GM12878 (cell line): ENCODE measurements at regions not wholly inside any gene's neighbourhood (a gene's known extent, or its start where the extent isn't known, plus 50 kb on each side); places are given as distances from the start of the nearest gene placed in this dataset.

Experiments
- EP300 ChIP-seq, 2 experiments: fragments of 150-350 bp in 1 of 2; IDR thresholded peaks; 2 replicates each; pipeline ENCODE4 v1.6.1; 2011 to 2012; ENCODE audit warnings: low read depth in 2 of 2, low read length in 2 of 2, borderline replicate concordance in 1 of 2, improper control_type of control experiment in 1 of 2, inconsistent platforms in 1 of 2; ENCODE audit not compliant: control insufficient read depth in 1 of 2
- FOXK2 ChIP-seq: fragments of 450-650 bp; IDR thresholded peaks from 2 replicates; pipeline ENCODE4 v1.6.1; 2017; ENCODE audit warnings: mild to moderate bottlenecking, moderate library complexity
- JUNB ChIP-seq: IDR thresholded peaks from 2 replicates; pipeline ENCODE4 v1.6.1; 2016; ENCODE audit warnings: antibody characterized with exemption, mild to moderate bottlenecking
- NFIC ChIP-seq: IDR thresholded peaks from 2 replicates; pipeline ENCODE4 v1.6.1; 2012; ENCODE audit warnings: low read depth, mild to moderate bottlenecking, inconsistent platforms, low read length, moderate library complexity
- POLR2A ChIP-seq: IDR thresholded peaks from 2 replicates; pipeline ENCODE4 v1.6.1; 2011; ENCODE audit warnings: low read depth, mild to moderate bottlenecking, low read length
- POLR2AphosphoS5 ChIP-seq: IDR thresholded peaks from 2 replicates; pipeline ENCODE4 v1.6.1; 2011; ENCODE audit warnings: mild to moderate bottlenecking, low read length, inconsistent platforms
- SMC3 ChIP-seq: IDR thresholded peaks from 2 replicates; pipeline ENCODE4 v1.6.1; 2011; ENCODE audit warnings: low read length, improper control_type of control experiment, borderline replicate concordance
- TF ChIP-seq, protein P1 (sequence below): IDR thresholded peaks from 2 replicates; pipeline ENCODE4 v1.6.1; 2011; ENCODE audit warnings: mild to moderate bottlenecking, low read depth, low read length, moderate library complexity; ENCODE audit not compliant: insufficient replicate concordance
- TF ChIP-seq, protein P2 (sequence below): fragments of 150-350 bp; IDR thresholded peaks from 2 replicates; pipeline ENCODE4 v1.6.1; 2016; ENCODE audit warnings: low read depth, low read length
- TF ChIP-seq, protein P3 (sequence below), 3 experiments: IDR thresholded peaks in 2 of 3; conservative IDR thresholded peaks in 1 of 3; 2 replicates each; pipeline ENCODE4 v1.5.1; 2011; ENCODE audit warnings: low read depth in 3 of 3, low read length in 3 of 3, mild to moderate bottlenecking in 3 of 3, control low read depth in 2 of 3, moderate library complexity in 2 of 3, inconsistent platforms in 1 of 3, mixed read lengths in 1 of 3; ENCODE audit not compliant: control insufficient read depth in 2 of 3, insufficient read depth in 1 of 3; ENCODE audit errors: extremely low read depth in 1 of 3
- TF ChIP-seq, protein P4 (sequence below): IDR thresholded peaks from 2 replicates; pipeline ENCODE4 v1.6.1; 2011; ENCODE audit warnings: borderline replicate concordance, low read depth, mild to moderate bottlenecking, moderate library complexity, low read length; ENCODE audit not compliant: insufficient read depth, poor library complexity, severe bottlenecking

DNA sequence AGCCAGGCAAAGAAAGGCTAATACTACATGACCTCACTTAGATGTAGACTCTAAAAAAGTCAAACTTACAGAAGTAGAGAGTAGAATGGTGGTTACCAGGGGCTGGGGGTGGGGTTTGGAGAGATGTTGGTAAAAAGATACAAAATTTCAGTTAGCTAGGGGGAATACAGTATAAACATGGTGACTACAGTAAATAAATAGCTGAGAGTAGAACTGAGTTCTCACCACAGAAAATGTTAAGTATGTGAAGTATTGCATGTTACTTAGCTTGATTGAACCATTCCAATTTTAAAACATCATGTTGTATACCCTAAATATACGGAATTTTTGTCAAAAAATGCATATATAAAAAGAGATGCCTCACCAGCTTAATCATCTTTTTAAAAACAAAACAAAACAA is 67.5 kb upstream of the DOCK9 start:
- TF ChIP-seq POLR2A (no peak), EP300 (IDR thresholded peaks at IDR 0.05; ENCODE audit: borderline replicate concordance in 1 of 2, control insufficient read depth in 1 of 2, low read depth in 2 of 2, low read length in 2 of 2) (no peak), NFIC (no peak), JUNB (no peak), SMC3 (no peak), POLR2AphosphoS5 (no peak), FOXK2 (no peak)
- TF ChIP-seq, protein P1, sequence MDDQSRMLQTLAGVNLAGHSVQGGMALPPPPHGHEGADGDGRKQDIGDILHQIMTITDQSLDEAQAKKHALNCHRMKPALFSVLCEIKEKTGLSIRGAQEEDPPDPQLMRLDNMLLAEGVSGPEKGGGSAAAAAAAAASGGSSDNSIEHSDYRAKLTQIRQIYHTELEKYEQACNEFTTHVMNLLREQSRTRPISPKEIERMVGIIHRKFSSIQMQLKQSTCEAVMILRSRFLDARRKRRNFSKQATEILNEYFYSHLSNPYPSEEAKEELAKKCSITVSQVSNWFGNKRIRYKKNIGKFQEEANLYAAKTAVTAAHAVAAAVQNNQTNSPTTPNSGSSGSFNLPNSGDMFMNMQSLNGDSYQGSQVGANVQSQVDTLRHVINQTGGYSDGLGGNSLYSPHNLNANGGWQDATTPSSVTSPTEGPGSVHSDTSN = no peak
- TF ChIP-seq, protein P2, sequence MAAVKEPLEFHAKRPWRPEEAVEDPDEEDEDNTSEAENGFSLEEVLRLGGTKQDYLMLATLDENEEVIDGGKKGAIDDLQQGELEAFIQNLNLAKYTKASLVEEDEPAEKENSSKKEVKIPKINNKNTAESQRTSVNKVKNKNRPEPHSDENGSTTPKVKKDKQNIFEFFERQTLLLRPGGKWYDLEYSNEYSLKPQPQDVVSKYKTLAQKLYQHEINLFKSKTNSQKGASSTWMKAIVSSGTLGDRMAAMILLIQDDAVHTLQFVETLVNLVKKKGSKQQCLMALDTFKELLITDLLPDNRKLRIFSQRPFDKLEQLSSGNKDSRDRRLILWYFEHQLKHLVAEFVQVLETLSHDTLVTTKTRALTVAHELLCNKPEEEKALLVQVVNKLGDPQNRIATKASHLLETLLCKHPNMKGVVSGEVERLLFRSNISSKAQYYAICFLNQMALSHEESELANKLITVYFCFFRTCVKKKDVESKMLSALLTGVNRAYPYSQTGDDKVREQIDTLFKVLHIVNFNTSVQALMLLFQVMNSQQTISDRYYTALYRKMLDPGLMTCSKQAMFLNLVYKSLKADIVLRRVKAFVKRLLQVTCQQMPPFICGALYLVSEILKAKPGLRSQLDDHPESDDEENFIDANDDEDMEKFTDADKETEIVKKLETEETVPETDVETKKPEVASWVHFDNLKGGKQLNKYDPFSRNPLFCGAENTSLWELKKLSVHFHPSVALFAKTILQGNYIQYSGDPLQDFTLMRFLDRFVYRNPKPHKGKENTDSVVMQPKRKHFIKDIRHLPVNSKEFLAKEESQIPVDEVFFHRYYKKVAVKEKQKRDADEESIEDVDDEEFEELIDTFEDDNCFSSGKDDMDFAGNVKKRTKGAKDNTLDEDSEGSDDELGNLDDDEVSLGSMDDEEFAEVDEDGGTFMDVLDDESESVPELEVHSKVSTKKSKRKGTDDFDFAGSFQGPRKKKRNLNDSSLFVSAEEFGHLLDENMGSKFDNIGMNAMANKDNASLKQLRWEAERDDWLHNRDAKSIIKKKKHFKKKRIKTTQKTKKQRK = no peak
- TF ChIP-seq, protein P3, sequence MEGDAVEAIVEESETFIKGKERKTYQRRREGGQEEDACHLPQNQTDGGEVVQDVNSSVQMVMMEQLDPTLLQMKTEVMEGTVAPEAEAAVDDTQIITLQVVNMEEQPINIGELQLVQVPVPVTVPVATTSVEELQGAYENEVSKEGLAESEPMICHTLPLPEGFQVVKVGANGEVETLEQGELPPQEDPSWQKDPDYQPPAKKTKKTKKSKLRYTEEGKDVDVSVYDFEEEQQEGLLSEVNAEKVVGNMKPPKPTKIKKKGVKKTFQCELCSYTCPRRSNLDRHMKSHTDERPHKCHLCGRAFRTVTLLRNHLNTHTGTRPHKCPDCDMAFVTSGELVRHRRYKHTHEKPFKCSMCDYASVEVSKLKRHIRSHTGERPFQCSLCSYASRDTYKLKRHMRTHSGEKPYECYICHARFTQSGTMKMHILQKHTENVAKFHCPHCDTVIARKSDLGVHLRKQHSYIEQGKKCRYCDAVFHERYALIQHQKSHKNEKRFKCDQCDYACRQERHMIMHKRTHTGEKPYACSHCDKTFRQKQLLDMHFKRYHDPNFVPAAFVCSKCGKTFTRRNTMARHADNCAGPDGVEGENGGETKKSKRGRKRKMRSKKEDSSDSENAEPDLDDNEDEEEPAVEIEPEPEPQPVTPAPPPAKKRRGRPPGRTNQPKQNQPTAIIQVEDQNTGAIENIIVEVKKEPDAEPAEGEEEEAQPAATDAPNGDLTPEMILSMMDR (IDR thresholded peaks at IDR 0.05 in 2 of 3, conservative IDR thresholded peaks at IDR 0.05 in 1 of 3; ENCODE audit: control insufficient read depth in 2 of 3, extremely low read depth in 1 of 3, insufficient read depth in 1 of 3, low read depth in 3 of 3, low read length in 3 of 3) = no peak
- TF ChIP-seq, protein P4, sequence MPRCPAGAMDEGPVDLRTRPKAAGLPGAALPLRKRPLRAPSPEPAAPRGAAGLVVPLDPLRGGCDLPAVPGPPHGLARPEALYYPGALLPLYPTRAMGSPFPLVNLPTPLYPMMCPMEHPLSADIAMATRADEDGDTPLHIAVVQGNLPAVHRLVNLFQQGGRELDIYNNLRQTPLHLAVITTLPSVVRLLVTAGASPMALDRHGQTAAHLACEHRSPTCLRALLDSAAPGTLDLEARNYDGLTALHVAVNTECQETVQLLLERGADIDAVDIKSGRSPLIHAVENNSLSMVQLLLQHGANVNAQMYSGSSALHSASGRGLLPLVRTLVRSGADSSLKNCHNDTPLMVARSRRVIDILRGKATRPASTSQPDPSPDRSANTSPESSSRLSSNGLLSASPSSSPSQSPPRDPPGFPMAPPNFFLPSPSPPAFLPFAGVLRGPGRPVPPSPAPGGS = no peak
